ENCODE measurements at regions not wholly inside any gene's neighbourhood (a gene's known extent, or its start where the extent isn't known, plus 50 kb on each side); places are given as distances from the start of the nearest gene placed in this dataset.
A peak's percentile ranks its signal among the peaks of the same experiment; 100 is the strongest.

DNA sequence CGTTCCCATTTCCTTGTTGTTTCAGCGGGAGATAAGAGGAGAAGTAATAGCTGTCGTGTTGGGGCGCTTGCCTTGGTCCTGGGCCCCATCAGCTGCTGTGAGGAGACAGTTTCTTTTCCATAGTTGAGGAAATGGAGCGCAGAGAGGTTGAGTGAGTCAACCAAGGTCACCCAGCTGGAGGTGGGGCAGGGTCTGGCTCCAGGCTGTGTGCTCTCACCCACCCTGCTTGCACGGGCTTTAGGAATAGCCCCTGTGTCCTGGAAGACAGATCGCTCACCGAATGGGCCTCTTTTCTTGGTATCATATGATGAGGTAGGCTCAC lies 165.7 kb upstream of the RTL1 start:
- H3K27me3 ChIP-seq, result no peaks in the 10 kb centered on the region
- H3K4me1 ChIP-seq, result peaks cover 100% of the 10 kb centered on the region
- peak overlapping the region; percentile 88 for H3K27ac ChIP-seq
- TF ChIP-seq Cebpa-rat (IDR thresholded peaks at IDR 0.05), result no peak
- H3K9me3 ChIP-seq, result peaks cover 15% of the 10 kb centered on the region
- H3K9ac ChIP-seq, result peak overlapping the region; percentile 67
- no peaks in the 10 kb centered on the region for H3K36me3 ChIP-seq
- H4K20me1 ChIP-seq, result no peaks in the 10 kb centered on the region
- H3K4me3 ChIP-seq, result peak overlapping the region; percentile 54; the same call in 1 of the 2 replicates
- peak overlapping the region; percentile 98 for H3K4me2 ChIP-seq

DNA sequence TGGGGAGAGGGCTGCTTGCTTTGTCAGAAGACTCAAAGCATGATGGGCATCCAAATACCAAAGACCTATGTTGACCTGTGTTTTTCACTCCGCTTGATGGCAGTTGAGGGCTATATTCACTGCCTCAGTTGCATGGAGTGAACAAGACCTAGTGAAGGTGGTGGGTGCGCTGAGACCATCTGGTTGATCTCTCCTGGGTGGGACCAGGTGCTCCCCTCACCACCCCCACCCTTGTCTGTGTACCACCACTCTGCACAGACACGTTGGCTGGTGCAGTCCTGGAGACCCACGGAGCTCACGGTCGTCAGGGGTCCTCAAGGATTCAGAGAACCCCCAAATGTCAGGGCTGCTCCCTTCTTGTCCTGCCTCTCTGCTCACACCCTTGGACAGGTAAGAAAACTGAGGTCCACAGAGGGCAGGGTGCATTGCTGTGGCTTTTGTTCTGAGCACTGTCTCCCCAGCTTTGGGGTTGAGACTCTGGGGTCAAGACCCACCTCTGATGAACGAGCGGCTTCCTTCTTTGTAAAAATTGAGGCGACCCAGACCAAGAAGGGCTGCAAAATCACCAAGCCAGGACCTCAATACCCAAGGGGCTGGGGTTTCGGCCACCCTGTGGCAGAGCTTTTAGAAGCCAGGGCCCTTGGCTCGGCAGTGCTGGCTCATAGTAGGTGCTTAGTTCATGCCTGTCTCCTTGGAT lies 166.3 kb upstream of the RTL1 start:
- Histone ChIP-seq H3K27me3 (no peaks in the 10 kb centered on the region), H3K36me3 (no peaks in the 10 kb centered on the region), H3K9ac (peak overlapping the region; percentile 77; the same call in 1 of the 2 replicates), H3K4me1 (peaks cover 100% of the 10 kb centered on the region), H3K27ac (peak overlapping the region; percentile 88), H3K9me3 (peaks cover 15% of the 10 kb centered on the region), H3K4me3 (no peak overlapping the region), H3K4me2 (peak overlapping the region; percentile 98), H4K20me1 (no peaks in the 10 kb centered on the region)
- TF ChIP-seq Cebpa-rat (IDR thresholded peaks at IDR 0.05), result no peak

DNA sequence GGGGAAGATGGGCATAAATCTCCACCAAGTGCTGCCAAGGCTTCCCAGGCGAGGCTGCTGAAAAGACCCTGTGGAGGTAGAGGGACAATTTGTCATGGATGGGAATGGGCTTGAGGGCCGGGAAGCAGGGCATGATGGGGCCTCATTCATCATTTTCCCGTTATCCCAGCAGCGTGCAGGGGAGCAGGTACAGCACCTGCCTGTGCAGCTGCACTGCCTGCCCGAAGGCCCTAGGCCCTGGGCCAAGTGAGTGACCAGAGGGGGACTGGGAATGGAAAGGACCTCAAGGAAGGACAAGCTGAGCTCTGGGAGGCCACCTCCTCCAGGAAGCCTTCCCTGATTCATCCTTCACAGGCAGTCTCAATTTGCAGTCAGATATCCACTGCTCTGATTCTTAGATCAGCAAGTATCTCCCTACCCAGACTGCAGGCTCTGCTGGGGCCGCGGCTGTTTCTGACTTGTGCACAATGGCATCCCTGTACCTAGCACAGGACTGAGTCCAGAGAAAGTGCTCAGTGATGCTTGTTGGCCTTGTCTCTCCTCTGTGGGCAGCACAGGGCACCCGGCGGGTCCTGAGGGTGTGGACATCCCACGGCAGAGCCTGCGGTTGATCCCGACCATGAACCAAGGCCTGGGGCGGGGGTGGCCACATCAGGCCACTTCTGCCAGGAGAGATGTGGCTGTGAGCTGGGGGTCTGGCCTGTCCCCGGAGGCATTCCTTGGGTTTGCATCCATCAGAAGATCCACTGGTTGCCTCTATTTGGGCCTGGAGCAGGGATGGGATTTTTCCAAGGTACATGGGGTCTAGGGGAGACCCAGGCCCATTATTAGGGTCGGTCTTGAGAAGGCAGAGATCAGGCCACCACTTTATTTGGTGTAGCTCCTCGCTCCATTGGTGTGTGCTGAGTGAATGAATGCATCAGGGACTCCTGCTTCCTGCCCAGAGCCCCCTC lies 167.3 kb upstream of the RTL1 start:
- H3K4me2 ChIP-seq, result peak overlapping the region; percentile 98
- H3K4me3 ChIP-seq, result peak overlapping the region; percentile 57; the same call in 1 of the 2 replicates
- peak overlapping the region; percentile 77 for H3K9ac ChIP-seq
- H4K20me1 ChIP-seq, result no peaks in the 10 kb centered on the region
- peaks cover 100% of the 10 kb centered on the region for H3K4me1 ChIP-seq
- H3K9me3 ChIP-seq, result peaks cover 5% of the 10 kb centered on the region
- peak overlapping the region; percentile 88 for H3K27ac ChIP-seq
- no peaks in the 10 kb centered on the region for H3K36me3 ChIP-seq
- H3K27me3 ChIP-seq, result no peaks in the 10 kb centered on the region
- no peak for TF ChIP-seq Cebpa-rat (IDR thresholded peaks at IDR 0.05)

DNA sequence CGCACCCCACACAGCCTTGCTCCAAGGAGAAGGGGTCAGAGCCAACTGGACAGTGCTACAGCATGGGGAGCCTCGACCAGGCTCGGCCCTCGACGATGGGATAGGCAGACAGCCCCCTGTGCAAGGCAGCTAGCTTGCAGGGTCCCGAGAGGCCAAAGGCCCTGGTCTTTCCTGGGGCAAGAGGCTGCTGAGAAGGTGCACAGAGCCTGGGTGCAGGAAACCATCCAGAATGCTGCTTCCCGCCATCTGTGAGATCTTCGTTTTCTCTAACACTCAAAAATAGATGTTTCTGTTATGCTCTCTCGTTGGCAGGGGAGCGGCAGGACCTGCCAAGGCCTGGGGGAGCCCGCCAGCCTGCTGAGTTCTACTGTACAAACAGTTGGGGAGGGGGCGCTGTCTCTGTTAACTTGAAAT lies 168.0 kb upstream of the RTL1 start:
- H3K27ac ChIP-seq, result peak overlapping the region; percentile 88
- H3K9me3 ChIP-seq, result no peaks in the 10 kb centered on the region
- peaks cover 100% of the 10 kb centered on the region for H3K4me1 ChIP-seq
- peak overlapping the region; percentile 77 for H3K9ac ChIP-seq
- peak overlapping the region; percentile 98 for H3K4me2 ChIP-seq
- no peaks in the 10 kb centered on the region for H3K36me3 ChIP-seq
- no peaks in the 10 kb centered on the region for H3K27me3 ChIP-seq
- no peak for TF ChIP-seq Cebpa-rat (IDR thresholded peaks at IDR 0.05)
- H3K4me3 ChIP-seq, result peak overlapping the region; percentile 57; the same call in 1 of the 2 replicates
- H4K20me1 ChIP-seq, result no peaks in the 10 kb centered on the region

DNA sequence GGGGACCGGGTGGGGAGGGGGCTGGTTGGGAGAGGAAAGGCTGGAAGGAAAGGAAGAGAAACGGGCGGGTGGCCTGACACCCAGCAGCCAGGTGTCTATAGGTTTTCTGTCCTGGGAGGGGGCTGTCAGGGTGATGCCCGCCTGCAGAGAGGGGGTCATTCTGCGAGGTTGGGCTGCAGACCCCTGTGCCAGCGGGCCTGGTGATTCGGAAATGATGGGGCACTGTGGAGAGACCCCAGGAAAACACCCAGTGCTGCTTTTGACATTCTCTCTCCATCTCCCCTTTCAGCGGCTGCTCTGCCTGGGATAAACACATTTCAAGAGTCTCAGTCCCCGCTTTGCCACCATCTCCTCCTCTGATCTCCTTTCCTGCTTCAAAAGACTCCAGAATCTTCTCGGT lies 168.5 kb upstream of the RTL1 start:
- H3K27ac ChIP-seq, result peak overlapping the region; percentile 88
- H3K9me3 ChIP-seq, result no peaks in the 10 kb centered on the region
- peaks cover 100% of the 10 kb centered on the region for H3K4me1 ChIP-seq
- no peaks in the 10 kb centered on the region for H3K36me3 ChIP-seq
- H3K27me3 ChIP-seq, result no peaks in the 10 kb centered on the region
- peak overlapping the region; percentile 77 for H3K9ac ChIP-seq
- no peak for TF ChIP-seq Cebpa-rat (IDR thresholded peaks at IDR 0.05)
- peak overlapping the region; percentile 98 for H3K4me2 ChIP-seq
- H3K4me3 ChIP-seq, result peak overlapping the region; percentile 57
- H4K20me1 ChIP-seq, result no peaks in the 10 kb centered on the region

DNA sequence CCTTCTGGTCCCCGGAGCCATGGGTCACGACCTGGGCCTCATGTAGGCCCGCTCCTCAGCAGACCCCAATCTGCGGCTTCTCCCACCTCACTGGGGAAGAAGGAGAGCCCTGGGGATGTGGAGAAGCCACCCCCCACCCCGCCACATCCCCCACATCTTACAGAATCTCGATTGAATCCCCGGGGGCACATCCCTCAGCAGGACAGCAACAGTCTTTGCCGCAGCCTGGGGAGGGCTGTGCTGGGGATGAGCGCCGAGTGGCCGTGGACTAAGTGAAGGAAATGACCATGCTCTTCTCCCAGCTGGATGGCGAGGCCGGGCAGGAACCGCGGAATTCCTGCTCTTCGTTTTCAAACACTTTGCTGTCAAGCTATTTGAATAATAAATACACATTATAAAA lies 169.0 kb upstream of the RTL1 start:
- Histone ChIP-seq H4K20me1 (no peaks in the 10 kb centered on the region), H3K9ac (peak overlapping the region; percentile 77), H3K4me3 (peak overlapping the region; percentile 57), H3K9me3 (no peaks in the 10 kb centered on the region), H3K4me2 (peak overlapping the region; percentile 98), H3K4me1 (peaks cover 100% of the 10 kb centered on the region), H3K27ac (peak overlapping the region; percentile 88), H3K36me3 (no peaks in the 10 kb centered on the region), H3K27me3 (no peaks in the 10 kb centered on the region)
- no peak for TF ChIP-seq Cebpa-rat (IDR thresholded peaks at IDR 0.05)

DNA sequence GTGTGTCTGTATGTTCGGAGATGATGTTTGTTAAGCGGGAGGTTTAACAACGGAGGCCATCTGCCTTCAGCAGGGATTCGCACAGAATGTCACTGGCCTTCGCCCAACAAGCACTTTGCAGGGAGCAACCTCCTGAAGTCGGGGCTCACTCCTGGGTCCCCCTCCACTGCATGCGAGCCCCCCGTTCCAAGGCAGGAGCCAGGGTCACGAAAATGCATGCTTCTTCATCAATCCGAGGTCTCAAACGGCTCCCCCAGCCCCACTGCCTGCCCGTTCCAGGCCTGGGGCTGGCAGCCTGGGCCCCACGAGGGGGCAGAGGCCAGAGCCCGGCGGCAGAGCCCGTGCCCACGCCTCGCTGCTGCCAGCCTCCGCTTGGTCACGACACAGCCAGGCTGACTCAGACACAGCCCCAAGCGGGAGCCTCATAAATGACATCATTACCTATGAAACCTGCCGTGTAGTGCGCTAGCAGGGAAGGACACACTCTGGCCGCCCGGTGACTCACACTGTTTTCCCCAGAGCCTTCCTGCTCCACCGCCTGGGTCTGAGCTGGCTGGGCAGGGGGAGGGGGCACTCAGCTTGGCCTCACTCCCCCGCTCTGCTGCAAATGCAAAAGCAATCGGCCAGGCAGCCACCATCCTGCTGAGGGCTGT lies 169.5 kb upstream of the RTL1 start:
- no peak for TF ChIP-seq Cebpa-rat (IDR thresholded peaks at IDR 0.05)
- no peaks in the 10 kb centered on the region for H3K27me3 ChIP-seq
- peak overlapping the region; percentile 77 for H3K9ac ChIP-seq
- no peaks in the 10 kb centered on the region for H3K36me3 ChIP-seq
- peak overlapping the region; percentile 57 for H3K4me3 ChIP-seq
- H4K20me1 ChIP-seq, result no peaks in the 10 kb centered on the region
- peak overlapping the region; percentile 88 for H3K27ac ChIP-seq
- H3K4me1 ChIP-seq, result peaks cover 100% of the 10 kb centered on the region
- no peaks in the 10 kb centered on the region for H3K9me3 ChIP-seq
- peak overlapping the region; percentile 98 for H3K4me2 ChIP-seq

DNA sequence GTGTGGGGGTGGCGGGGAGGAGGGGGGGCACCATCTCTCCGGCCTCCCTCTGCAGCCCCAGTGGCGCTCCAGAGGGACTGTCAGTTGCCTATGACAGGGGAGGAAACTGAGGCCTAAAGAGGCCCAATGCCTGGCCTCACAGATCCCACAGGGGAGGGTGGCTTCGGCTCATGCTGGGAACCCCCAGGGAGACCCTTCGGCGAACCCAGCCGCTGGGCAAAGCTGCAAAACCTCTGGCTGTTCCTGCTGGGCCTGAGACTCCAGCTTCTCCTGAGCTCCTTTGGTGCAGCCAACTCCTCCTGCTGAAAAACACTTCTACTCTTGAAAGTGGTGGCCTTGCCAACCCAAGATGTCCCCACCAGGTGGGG lies 170.1 kb upstream of the RTL1 start:
- H3K9me3 ChIP-seq, result no peaks in the 10 kb centered on the region
- TF ChIP-seq Cebpa-rat (IDR thresholded peaks at IDR 0.05), result no peak
- peaks cover 100% of the 10 kb centered on the region for H3K4me1 ChIP-seq
- peak overlapping the region; percentile 98 for H3K4me2 ChIP-seq
- H3K9ac ChIP-seq, result peak overlapping the region; percentile 77
- no peaks in the 10 kb centered on the region for H3K36me3 ChIP-seq
- H4K20me1 ChIP-seq, result no peaks in the 10 kb centered on the region
- H3K4me3 ChIP-seq, result peak overlapping the region; percentile 57
- H3K27ac ChIP-seq, result peak overlapping the region; percentile 88
- no peaks in the 10 kb centered on the region for H3K27me3 ChIP-seq

DNA sequence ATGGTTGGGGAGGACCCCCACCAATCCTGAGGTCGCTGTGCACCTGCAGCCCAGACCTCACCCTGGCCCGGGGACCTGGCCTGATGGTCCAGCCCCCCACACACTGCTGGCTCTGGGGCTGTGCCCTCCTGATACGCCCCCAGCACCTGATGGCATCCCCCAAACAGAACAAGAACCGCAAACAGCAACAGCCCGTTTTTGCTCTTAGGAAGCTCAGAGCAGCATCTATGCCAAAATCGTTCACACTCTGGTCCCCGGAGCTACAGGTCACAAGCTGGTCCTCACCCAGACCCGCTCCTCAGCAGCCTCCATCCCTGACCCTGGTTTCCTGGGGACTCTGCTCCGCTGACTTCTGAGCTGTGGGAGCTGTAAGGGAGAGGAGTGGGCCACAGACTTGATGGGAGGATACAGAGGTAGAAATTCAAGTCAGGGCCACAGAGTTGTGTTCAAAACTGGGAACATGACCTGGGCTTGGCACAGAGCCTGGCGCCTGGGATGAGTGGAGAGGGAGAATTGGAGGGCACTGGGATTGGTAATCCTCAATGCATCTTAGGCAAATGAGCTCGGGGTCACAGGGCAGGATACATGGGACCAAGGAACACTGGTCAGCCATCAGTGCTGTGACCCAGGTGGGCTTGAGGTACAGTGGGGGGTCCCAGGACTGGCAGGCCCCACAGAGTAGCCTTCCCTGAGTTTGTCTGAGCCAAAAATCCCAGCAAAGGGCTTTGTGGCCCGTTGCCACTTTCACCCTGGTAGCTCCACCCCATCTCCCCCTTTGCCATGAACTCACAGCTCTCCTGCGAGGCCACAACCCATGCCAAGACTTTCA lies 170.9 kb upstream of the RTL1 start:
- no peaks in the 10 kb centered on the region for H3K9me3 ChIP-seq
- no peak for TF ChIP-seq Cebpa-rat (IDR thresholded peaks at IDR 0.05)
- no peaks in the 10 kb centered on the region for H3K27me3 ChIP-seq
- no peak overlapping the region for H3K4me3 ChIP-seq
- H3K9ac ChIP-seq, result peak overlapping the region; percentile 77; the same call in 1 of the 2 replicates
- H3K4me1 ChIP-seq, result peaks cover 100% of the 10 kb centered on the region
- H4K20me1 ChIP-seq, result no peaks in the 10 kb centered on the region
- H3K27ac ChIP-seq, result peak overlapping the region; percentile 88
- peak overlapping the region; percentile 98 for H3K4me2 ChIP-seq
- H3K36me3 ChIP-seq, result no peaks in the 10 kb centered on the region
